ENCODE measurements at regions not wholly inside any gene's neighbourhood (a gene's known extent, or its start where the extent isn't known, plus 50 kb on each side); places are given as distances from the start of the nearest gene placed in this dataset.

- TF ChIP-seq CTCF (tag by site-specific recombination; IDR thresholded peaks at IDR 0.05) (no peak), ZNF792 (tag by site-specific recombination; IDR thresholded peaks at IDR 0.05) (no peak), ZNF274 (IDR thresholded peaks at IDR 0.05; ENCODE audit: low read length) (no peak), ZNF274 (tag by site-specific recombination; IDR thresholded peaks at IDR 0.05; ENCODE audit: borderline replicate concordance) (no peak), GLI4 (tag by site-specific recombination; IDR thresholded peaks at IDR 0.05) (no peak), ZFP3 (tag by site-specific recombination; IDR thresholded peaks at IDR 0.05; ENCODE audit: low read depth) (no peak)
Observed at GRCh38 chr7:10672186-10672585, 301.5 kb upstream of the PHF14 start.

Measured in HEK293 (cell line).